ENCODE measurements at regions not wholly inside any gene's neighbourhood (a gene's known extent, or its start where the extent isn't known, plus 50 kb on each side); places are given as distances from the start of the nearest gene placed in this dataset.

DNA sequence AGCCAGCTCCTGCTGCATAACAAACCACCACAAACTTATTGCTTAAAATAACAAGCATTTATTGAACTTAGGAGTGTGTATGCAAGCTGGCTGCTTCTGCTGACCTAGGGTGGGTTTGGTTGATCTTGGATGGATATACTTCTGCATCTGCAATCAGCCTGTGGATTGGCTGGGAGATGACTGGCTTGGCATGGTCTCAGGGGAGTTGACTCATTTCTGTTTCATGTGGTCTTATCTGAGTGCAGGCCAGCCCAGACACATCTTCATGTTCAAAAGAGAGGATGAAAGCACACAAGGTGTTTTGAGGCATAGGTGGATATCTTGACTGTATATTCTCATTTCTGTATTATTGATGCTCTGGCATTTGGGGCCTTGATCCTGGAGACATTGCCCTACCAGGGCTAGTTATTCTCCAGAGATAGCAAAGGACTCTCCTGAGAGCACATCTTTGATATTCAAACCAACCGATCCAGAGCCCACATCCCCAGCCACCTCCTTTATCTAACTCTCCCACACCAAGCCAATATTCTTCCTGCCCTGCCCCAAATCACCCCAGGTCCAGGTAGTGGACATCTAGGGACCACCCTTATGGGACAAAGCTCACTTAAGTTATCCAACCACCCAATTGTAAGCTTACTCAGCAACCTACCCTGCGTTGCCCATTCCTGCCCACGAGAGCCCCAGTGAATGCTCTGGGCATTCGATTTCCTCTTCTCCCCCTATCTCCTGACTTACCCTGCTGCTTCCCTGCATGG lies 350.8 kb downstream of the PTPRU start:
- ATAC-seq, result no peak
- TF ChIP-seq, protein P1, sequence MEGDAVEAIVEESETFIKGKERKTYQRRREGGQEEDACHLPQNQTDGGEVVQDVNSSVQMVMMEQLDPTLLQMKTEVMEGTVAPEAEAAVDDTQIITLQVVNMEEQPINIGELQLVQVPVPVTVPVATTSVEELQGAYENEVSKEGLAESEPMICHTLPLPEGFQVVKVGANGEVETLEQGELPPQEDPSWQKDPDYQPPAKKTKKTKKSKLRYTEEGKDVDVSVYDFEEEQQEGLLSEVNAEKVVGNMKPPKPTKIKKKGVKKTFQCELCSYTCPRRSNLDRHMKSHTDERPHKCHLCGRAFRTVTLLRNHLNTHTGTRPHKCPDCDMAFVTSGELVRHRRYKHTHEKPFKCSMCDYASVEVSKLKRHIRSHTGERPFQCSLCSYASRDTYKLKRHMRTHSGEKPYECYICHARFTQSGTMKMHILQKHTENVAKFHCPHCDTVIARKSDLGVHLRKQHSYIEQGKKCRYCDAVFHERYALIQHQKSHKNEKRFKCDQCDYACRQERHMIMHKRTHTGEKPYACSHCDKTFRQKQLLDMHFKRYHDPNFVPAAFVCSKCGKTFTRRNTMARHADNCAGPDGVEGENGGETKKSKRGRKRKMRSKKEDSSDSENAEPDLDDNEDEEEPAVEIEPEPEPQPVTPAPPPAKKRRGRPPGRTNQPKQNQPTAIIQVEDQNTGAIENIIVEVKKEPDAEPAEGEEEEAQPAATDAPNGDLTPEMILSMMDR (IDR thresholded peaks at IDR 0.05 in 4 of 5, conservative IDR thresholded peaks at IDR 0.05 in 1 of 5), result no peak
- no peak for TF ChIP-seq POLR2A (IDR thresholded peaks at IDR 0.05)
- Histone ChIP-seq H3K27ac (no peak overlapping the region), H3K9me3 (no peaks in the 10 kb centered on the region), H3K4me1 (no peaks in the 10 kb centered on the region), H3K4me3 (no peak overlapping the region), H3K36me3 (no peaks in the 10 kb centered on the region), H3K27me3 (peaks cover 0 to 11% (median 0%) of the 10 kb centered on the region in 3 donors)
- intact Hi-C loops (cut with DNase I; ENCODE audit: low total_unique reads), result no loop called here
- in situ Hi-C loops (cut with MboI; ENCODE audit: low sequenced_read_pairs in 4 of 4), result no loop called here
- DNase-seq, result no peak

DNA sequence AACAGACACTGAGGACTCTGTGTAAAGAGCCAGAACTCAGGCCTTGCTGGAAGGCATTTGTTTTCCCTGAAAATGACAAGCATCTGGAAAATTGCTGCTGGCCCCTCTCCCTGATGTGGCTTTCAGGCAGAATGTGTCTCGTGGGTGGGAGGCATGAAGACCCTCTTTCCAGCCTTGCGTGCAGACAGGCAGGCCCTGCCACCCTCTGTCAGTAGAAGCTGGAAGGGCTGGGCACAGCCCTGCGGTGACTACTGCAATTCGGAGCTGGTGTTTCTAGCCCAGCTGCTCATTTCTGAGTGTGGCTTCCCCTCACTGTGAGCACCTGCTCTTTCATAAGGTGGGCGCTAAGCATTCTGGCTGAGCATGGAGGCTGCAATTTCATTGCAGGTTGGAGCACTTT lies 349.9 kb downstream of the PTPRU start:
- Histone ChIP-seq H3K4me1 (no peaks in the 10 kb centered on the region), H3K9me3 (no peaks in the 10 kb centered on the region), H3K4me3 (no peak overlapping the region), H3K36me3 (no peaks in the 10 kb centered on the region), H3K27ac (no peak overlapping the region), H3K27me3 (peaks cover 0 to 11% (median 0%) of the 10 kb centered on the region in 3 donors)
- TF ChIP-seq, protein P1 (IDR thresholded peaks at IDR 0.05 in 4 of 5, conservative IDR thresholded peaks at IDR 0.05 in 1 of 5), result no peak
- no peak for TF ChIP-seq POLR2A (IDR thresholded peaks at IDR 0.05)
- intact Hi-C loops (cut with DNase I; ENCODE audit: low total_unique reads), result no loop called here
- ATAC-seq, result no peak
- no peak for DNase-seq
- in situ Hi-C loops (cut with MboI; ENCODE audit: low sequenced_read_pairs in 4 of 4), result no loop called here

GRCh38 chr1:29585656-29586055 lies 349.3 kb downstream of the PTPRU start:
- no peaks in the 10 kb centered on the region for H3K4me1 ChIP-seq
- DNase-seq (no peak), ATAC-seq (no peak)
- H3K27me3 ChIP-seq, result peaks cover 0 to 11% (median 0%) of the 10 kb centered on the region in 3 donors
- in situ Hi-C loops (cut with MboI; ENCODE audit: low sequenced_read_pairs in 4 of 4) (no loop called here), intact Hi-C loops (cut with DNase I; ENCODE audit: low total_unique reads) (no loop called here)
- TF ChIP-seq, protein P1 (IDR thresholded peaks at IDR 0.05 in 4 of 5, conservative IDR thresholded peaks at IDR 0.05 in 1 of 5), result no peak
- no peak for TF ChIP-seq POLR2A (IDR thresholded peaks at IDR 0.05)
- H3K4me3 ChIP-seq, result no peak overlapping the region
- H3K9me3 ChIP-seq, result no peaks in the 10 kb centered on the region
- H3K27ac ChIP-seq, result no peak overlapping the region
- no peaks in the 10 kb centered on the region for H3K36me3 ChIP-seq

- no peaks in the 10 kb centered on the region for H3K4me1 ChIP-seq
- intact Hi-C loops (cut with DNase I; ENCODE audit: low total_unique reads), result no loop called here
- peaks cover 0 to 11% (median 0%) of the 10 kb centered on the region in 3 donors for H3K27me3 ChIP-seq
- ATAC-seq (no peak), DNase-seq (no peak)
- no peaks in the 10 kb centered on the region for H3K36me3 ChIP-seq
- in situ Hi-C loops (cut with MboI; ENCODE audit: low sequenced_read_pairs in 4 of 4), result no loop called here
- TF ChIP-seq POLR2A (IDR thresholded peaks at IDR 0.05), result no peak
- TF ChIP-seq, protein P1 (IDR thresholded peaks at IDR 0.05 in 4 of 5, conservative IDR thresholded peaks at IDR 0.05 in 1 of 5), result no peak
- no peaks in the 10 kb centered on the region for H3K9me3 ChIP-seq
- no peak overlapping the region for H3K4me3 ChIP-seq
- no peak overlapping the region for H3K27ac ChIP-seq
These were observed 348.9 kb downstream of the PTPRU start for GRCh38 chr1:29585201-29585600.

Measured in gastrocnemius medialis (tissue), 4 donors.